ENCODE measurements at regions not wholly inside any gene's neighbourhood (a gene's known extent, or its start where the extent isn't known, plus 50 kb on each side); places are given as distances from the start of the nearest gene placed in this dataset.

DNA sequence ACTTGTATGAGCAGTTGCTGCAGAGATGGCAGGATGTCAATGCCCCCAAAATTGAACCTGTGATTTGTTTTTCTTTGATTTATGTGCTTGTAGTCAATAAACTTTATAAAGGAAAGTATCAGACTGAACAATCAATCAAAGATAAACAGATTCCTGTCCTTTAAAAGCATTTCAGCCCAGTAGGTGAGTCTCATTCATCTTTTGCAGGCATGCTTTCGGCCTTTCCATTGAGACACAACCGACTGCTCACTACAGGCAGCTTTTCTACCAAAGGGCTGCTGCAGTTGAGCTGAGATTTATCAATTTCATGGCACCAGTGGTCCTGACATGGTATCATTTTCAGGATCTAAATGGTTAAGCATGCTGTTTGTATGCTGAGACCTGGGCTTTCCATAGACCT lies 513.6 kb upstream of the PTBP2 start:
- no peak for TF ChIP-seq ZFP37 (tag by site-specific recombination; IDR thresholded peaks at IDR 0.05)
- TF ChIP-seq, protein P1, sequence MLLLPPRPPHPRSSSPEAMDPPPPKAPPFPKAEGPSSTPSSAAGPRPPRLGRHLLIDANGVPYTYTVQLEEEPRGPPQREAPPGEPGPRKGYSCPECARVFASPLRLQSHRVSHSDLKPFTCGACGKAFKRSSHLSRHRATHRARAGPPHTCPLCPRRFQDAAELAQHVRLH (tag by site-specific recombination; IDR thresholded peaks at IDR 0.05) = no peak
- TF ChIP-seq, protein P2, sequence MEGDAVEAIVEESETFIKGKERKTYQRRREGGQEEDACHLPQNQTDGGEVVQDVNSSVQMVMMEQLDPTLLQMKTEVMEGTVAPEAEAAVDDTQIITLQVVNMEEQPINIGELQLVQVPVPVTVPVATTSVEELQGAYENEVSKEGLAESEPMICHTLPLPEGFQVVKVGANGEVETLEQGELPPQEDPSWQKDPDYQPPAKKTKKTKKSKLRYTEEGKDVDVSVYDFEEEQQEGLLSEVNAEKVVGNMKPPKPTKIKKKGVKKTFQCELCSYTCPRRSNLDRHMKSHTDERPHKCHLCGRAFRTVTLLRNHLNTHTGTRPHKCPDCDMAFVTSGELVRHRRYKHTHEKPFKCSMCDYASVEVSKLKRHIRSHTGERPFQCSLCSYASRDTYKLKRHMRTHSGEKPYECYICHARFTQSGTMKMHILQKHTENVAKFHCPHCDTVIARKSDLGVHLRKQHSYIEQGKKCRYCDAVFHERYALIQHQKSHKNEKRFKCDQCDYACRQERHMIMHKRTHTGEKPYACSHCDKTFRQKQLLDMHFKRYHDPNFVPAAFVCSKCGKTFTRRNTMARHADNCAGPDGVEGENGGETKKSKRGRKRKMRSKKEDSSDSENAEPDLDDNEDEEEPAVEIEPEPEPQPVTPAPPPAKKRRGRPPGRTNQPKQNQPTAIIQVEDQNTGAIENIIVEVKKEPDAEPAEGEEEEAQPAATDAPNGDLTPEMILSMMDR (tag by site-specific recombination; IDR thresholded peaks at IDR 0.05) = no peak
- no peak for TF ChIP-seq ZNF146 (tag by site-specific recombination; IDR thresholded peaks at IDR 0.05)

Data from HEK293 (cell line).